K562 (cell line): ENCODE measurements at regions not wholly inside any gene's neighbourhood (a gene's known extent, or its start where the extent isn't known, plus 50 kb on each side); places are given as distances from the start of the nearest gene placed in this dataset.

Source experiments
- EP300 ChIP-seq: IDR thresholded peaks from 2 replicates; pipeline ENCODE4 v1.6.1; 2012; ENCODE audit warnings: low read length, improper control_type of control experiment
- EZH2 ChIP-seq: IDR thresholded peaks from 2 replicates; pipeline ENCODE4 v1.6.1; 2012; ENCODE audit warnings: low read depth, mild to moderate bottlenecking, inconsistent platforms, low read length, borderline replicate concordance
- RBM39 ChIP-seq: fragments of 200-400 bp; formaldehyde crosslinking; optimal IDR thresholded peaks from 2 replicates; pipeline ENCODE3; 2018; ENCODE audit warnings: low read depth, low read length
- RFX7 ChIP-seq: fragments of 250-450 bp; sonication (Bioruptor Pico); IDR thresholded peaks from 2 replicates; pipeline ENCODE4 v1.5.1; 2021; ENCODE audit warnings: mild to moderate bottlenecking
- SMARCE1 ChIP-seq: fragments of 450-650 bp; IDR thresholded peaks from 2 replicates; pipeline ENCODE4 v1.7.1; 2016; ENCODE audit warnings: mild to moderate bottlenecking
- TAF9B ChIP-seq: fragments of 450-650 bp; IDR thresholded peaks from 2 replicates; pipeline ENCODE4 v1.6.1; 2018; ENCODE audit warnings: mild to moderate bottlenecking; ENCODE audit not compliant: partially characterized antibody
- ZC3H11A ChIP-seq: IDR thresholded peaks from 2 replicates; pipeline ENCODE4 v1.6.1; 2012; ENCODE audit warnings: low read depth, low read length, improper control_type of control experiment
- TF ChIP-seq, protein P1 (sequence below): fragments of 150-350 bp; conservative IDR thresholded peaks from 2 replicates; pipeline ENCODE4 v1.6.1; 2014; ENCODE audit warnings: low read length
- TF ChIP-seq, protein P2 (sequence below): sonication (generic); formaldehyde crosslinking; IDR thresholded peaks from 2 replicates; pipeline ENCODE4 v1.8.0; 2022; ENCODE audit warnings: mild to moderate bottlenecking, missing genetic modification reagents, borderline replicate concordance
- TF ChIP-seq, protein P3 (sequence below), 3 experiments: IDR thresholded peaks in 2 of 3; conservative IDR thresholded peaks in 1 of 3; 2 replicates each; pipeline ENCODE4 v1.5.1; 2011 to 2012; ENCODE audit warnings: low read length in 3 of 3, mild to moderate bottlenecking in 3 of 3, control low read depth in 2 of 3, improper control_type of control experiment in 1 of 3, inconsistent platforms in 1 of 3, low read depth in 1 of 3, mixed read lengths in 1 of 3, moderate library complexity in 1 of 3; ENCODE audit not compliant: insufficient read depth in 2 of 3
- TF ChIP-seq, protein P4 (sequence below), 2 experiments: IDR thresholded peaks; 2 replicates each; pipeline ENCODE4 v1.6.1; 2011; ENCODE audit warnings: borderline replicate concordance in 1 of 2, control low read depth in 1 of 2, low read depth in 1 of 2, low read length in 1 of 2, mild to moderate bottlenecking in 1 of 2, mixed read lengths in 1 of 2, moderate library complexity in 1 of 2; ENCODE audit not compliant: insufficient read depth in 1 of 2, insufficient read length in 1 of 2, poor library complexity in 1 of 2, severe bottlenecking in 1 of 2; ENCODE audit errors: extremely low read depth in 1 of 2

DNA sequence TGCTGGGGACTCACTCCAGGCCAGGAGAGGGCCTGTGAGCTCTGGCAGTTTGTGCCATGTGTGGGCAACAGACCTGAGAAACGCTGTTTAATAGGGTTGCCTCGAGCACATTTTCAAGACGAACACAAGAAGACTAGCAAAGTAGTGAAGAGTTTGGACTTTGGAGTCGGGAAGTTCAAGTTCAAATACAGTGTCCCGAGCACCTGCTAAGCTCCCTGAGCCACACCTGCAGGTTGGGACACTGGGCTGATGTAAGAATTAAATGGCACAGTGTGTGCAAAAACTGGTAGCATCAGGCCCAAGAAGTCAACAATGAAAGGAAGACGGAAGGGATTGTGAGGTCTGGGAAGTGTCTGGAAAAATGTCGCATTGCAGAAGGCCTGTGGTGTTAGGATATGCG, 112.8 kb upstream of the PABPC3 start:
- TF ChIP-seq SMARCE1: no peak
- TF ChIP-seq, protein P1, sequence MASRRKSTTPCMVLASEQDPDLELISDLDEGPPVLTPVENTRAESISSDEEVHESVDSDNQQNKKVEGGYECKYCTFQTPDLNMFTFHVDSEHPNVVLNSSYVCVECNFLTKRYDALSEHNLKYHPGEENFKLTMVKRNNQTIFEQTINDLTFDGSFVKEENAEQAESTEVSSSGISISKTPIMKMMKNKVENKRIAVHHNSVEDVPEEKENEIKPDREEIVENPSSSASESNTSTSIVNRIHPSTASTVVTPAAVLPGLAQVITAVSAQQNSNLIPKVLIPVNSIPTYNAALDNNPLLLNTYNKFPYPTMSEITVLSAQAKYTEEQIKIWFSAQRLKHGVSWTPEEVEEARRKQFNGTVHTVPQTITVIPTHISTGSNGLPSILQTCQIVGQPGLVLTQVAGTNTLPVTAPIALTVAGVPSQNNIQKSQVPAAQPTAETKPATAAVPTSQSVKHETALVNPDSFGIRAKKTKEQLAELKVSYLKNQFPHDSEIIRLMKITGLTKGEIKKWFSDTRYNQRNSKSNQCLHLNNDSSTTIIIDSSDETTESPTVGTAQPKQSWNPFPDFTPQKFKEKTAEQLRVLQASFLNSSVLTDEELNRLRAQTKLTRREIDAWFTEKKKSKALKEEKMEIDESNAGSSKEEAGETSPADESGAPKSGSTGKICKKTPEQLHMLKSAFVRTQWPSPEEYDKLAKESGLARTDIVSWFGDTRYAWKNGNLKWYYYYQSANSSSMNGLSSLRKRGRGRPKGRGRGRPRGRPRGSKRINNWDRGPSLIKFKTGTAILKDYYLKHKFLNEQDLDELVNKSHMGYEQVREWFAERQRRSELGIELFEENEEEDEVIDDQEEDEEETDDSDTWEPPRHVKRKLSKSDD: no peak
- no peak for TF ChIP-seq EZH2
- TF ChIP-seq ZC3H11A: no peak
- TF ChIP-seq EP300: no peak
- TF ChIP-seq TAF9B: no peak
- no peak for TF ChIP-seq RFX7 (CRISPR knock-in tag)
- TF ChIP-seq, protein P2, sequence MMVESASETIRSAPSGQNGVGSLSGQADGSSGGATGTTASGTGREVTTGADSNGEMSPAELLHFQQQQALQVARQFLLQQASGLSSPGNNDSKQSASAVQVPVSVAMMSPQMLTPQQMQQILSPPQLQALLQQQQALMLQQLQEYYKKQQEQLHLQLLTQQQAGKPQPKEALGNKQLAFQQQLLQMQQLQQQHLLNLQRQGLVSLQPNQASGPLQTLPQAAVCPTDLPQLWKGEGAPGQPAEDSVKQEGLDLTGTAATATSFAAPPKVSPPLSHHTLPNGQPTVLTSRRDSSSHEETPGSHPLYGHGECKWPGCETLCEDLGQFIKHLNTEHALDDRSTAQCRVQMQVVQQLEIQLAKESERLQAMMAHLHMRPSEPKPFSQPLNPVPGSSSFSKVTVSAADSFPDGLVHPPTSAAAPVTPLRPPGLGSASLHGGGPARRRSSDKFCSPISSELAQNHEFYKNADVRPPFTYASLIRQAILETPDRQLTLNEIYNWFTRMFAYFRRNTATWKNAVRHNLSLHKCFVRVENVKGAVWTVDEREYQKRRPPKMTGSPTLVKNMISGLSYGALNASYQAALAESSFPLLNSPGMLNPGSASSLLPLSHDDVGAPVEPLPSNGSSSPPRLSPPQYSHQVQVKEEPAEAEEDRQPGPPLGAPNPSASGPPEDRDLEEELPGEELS: no peak
- TF ChIP-seq, protein P3, sequence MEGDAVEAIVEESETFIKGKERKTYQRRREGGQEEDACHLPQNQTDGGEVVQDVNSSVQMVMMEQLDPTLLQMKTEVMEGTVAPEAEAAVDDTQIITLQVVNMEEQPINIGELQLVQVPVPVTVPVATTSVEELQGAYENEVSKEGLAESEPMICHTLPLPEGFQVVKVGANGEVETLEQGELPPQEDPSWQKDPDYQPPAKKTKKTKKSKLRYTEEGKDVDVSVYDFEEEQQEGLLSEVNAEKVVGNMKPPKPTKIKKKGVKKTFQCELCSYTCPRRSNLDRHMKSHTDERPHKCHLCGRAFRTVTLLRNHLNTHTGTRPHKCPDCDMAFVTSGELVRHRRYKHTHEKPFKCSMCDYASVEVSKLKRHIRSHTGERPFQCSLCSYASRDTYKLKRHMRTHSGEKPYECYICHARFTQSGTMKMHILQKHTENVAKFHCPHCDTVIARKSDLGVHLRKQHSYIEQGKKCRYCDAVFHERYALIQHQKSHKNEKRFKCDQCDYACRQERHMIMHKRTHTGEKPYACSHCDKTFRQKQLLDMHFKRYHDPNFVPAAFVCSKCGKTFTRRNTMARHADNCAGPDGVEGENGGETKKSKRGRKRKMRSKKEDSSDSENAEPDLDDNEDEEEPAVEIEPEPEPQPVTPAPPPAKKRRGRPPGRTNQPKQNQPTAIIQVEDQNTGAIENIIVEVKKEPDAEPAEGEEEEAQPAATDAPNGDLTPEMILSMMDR (IDR thresholded peaks at IDR 0.05 in 2 of 3, conservative IDR thresholded peaks at IDR 0.05 in 1 of 3; ENCODE audit: insufficient read depth in 2 of 3, low read depth in 1 of 3, low read length in 3 of 3): no peak
- TF ChIP-seq, protein P4, sequence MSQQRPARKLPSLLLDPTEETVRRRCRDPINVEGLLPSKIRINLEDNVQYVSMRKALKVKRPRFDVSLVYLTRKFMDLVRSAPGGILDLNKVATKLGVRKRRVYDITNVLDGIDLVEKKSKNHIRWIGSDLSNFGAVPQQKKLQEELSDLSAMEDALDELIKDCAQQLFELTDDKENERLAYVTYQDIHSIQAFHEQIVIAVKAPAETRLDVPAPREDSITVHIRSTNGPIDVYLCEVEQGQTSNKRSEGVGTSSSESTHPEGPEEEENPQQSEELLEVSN (IDR thresholded peaks at IDR 0.05; ENCODE audit: borderline replicate concordance in 1 of 2, extremely low read depth in 1 of 2, insufficient read depth in 1 of 2, insufficient read length in 1 of 2, low read depth in 1 of 2, low read length in 1 of 2, poor library complexity in 1 of 2, severe bottlenecking in 1 of 2): no peak
- no peak for TF ChIP-seq RBM39
